ENCODE measurements at regions not wholly inside any gene's neighbourhood (a gene's known extent, or its start where the extent isn't known, plus 50 kb on each side); places are given as distances from the start of the nearest gene placed in this dataset.
A peak's percentile ranks its signal among the peaks of the same experiment; 100 is the strongest.

DNA sequence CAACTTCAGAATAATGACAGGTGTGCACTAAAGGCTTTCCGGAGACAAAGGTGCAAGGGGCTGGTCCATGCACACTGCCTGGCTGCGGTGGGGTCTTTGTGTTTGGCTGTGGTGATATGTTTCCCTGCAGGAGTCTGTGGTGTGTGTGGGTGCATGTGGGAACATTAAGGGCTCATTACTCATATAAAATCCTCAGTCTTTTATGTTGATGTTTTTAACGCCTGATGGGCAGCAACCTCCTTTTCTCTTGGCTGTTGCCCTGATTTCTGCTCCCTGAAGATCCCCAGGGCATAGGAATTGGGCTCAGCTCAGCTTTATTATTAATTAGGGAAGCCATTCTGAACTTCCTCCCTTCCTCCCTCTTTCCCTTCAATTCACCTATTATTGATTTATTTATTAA lies 67.6 kb upstream of the SPAG17 start:
- DNase-seq (ENCODE audit: low spot score) (no peak), ATAC-seq (no peak)
- TF ChIP-seq CREB1 (CRISPR knock-in tag; IDR thresholded peaks at IDR 0.05; ENCODE audit: low read depth) (no peak), ZNF331 (CRISPR knock-in tag; IDR thresholded peaks at IDR 0.05; ENCODE audit: low read depth) (no peak), STAT1 (IDR thresholded peaks at IDR 0.05; ENCODE audit: unreplicated experiment) (no peak), NANOG (IDR thresholded peaks at IDR 0.05; ENCODE audit: borderline replicate concordance) (no peak), ZNF114 (CRISPR knock-in tag; IDR thresholded peaks at IDR 0.05) (no peak), POLR2AphosphoS5 (IDR thresholded peaks at IDR 0.05; ENCODE audit: low read depth) (no peak), EZH2 (IDR thresholded peaks at IDR 0.05; ENCODE audit: low read depth, unreplicated experiment) (no peak), EZH2phosphoT487 (IDR thresholded peaks at IDR 0.05; ENCODE audit: unreplicated experiment) (no peak), JUNB (IDR thresholded peaks at IDR 0.05; ENCODE audit: unreplicated experiment) (no peak), REST (IDR thresholded peaks at IDR 0.05; ENCODE audit: unreplicated experiment) (no peak)
- TF ChIP-seq, protein P1, sequence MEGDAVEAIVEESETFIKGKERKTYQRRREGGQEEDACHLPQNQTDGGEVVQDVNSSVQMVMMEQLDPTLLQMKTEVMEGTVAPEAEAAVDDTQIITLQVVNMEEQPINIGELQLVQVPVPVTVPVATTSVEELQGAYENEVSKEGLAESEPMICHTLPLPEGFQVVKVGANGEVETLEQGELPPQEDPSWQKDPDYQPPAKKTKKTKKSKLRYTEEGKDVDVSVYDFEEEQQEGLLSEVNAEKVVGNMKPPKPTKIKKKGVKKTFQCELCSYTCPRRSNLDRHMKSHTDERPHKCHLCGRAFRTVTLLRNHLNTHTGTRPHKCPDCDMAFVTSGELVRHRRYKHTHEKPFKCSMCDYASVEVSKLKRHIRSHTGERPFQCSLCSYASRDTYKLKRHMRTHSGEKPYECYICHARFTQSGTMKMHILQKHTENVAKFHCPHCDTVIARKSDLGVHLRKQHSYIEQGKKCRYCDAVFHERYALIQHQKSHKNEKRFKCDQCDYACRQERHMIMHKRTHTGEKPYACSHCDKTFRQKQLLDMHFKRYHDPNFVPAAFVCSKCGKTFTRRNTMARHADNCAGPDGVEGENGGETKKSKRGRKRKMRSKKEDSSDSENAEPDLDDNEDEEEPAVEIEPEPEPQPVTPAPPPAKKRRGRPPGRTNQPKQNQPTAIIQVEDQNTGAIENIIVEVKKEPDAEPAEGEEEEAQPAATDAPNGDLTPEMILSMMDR (conservative IDR thresholded peaks at IDR 0.05; ENCODE audit: low read depth in 2 of 2): no peak
- TF ChIP-seq, protein P2, sequence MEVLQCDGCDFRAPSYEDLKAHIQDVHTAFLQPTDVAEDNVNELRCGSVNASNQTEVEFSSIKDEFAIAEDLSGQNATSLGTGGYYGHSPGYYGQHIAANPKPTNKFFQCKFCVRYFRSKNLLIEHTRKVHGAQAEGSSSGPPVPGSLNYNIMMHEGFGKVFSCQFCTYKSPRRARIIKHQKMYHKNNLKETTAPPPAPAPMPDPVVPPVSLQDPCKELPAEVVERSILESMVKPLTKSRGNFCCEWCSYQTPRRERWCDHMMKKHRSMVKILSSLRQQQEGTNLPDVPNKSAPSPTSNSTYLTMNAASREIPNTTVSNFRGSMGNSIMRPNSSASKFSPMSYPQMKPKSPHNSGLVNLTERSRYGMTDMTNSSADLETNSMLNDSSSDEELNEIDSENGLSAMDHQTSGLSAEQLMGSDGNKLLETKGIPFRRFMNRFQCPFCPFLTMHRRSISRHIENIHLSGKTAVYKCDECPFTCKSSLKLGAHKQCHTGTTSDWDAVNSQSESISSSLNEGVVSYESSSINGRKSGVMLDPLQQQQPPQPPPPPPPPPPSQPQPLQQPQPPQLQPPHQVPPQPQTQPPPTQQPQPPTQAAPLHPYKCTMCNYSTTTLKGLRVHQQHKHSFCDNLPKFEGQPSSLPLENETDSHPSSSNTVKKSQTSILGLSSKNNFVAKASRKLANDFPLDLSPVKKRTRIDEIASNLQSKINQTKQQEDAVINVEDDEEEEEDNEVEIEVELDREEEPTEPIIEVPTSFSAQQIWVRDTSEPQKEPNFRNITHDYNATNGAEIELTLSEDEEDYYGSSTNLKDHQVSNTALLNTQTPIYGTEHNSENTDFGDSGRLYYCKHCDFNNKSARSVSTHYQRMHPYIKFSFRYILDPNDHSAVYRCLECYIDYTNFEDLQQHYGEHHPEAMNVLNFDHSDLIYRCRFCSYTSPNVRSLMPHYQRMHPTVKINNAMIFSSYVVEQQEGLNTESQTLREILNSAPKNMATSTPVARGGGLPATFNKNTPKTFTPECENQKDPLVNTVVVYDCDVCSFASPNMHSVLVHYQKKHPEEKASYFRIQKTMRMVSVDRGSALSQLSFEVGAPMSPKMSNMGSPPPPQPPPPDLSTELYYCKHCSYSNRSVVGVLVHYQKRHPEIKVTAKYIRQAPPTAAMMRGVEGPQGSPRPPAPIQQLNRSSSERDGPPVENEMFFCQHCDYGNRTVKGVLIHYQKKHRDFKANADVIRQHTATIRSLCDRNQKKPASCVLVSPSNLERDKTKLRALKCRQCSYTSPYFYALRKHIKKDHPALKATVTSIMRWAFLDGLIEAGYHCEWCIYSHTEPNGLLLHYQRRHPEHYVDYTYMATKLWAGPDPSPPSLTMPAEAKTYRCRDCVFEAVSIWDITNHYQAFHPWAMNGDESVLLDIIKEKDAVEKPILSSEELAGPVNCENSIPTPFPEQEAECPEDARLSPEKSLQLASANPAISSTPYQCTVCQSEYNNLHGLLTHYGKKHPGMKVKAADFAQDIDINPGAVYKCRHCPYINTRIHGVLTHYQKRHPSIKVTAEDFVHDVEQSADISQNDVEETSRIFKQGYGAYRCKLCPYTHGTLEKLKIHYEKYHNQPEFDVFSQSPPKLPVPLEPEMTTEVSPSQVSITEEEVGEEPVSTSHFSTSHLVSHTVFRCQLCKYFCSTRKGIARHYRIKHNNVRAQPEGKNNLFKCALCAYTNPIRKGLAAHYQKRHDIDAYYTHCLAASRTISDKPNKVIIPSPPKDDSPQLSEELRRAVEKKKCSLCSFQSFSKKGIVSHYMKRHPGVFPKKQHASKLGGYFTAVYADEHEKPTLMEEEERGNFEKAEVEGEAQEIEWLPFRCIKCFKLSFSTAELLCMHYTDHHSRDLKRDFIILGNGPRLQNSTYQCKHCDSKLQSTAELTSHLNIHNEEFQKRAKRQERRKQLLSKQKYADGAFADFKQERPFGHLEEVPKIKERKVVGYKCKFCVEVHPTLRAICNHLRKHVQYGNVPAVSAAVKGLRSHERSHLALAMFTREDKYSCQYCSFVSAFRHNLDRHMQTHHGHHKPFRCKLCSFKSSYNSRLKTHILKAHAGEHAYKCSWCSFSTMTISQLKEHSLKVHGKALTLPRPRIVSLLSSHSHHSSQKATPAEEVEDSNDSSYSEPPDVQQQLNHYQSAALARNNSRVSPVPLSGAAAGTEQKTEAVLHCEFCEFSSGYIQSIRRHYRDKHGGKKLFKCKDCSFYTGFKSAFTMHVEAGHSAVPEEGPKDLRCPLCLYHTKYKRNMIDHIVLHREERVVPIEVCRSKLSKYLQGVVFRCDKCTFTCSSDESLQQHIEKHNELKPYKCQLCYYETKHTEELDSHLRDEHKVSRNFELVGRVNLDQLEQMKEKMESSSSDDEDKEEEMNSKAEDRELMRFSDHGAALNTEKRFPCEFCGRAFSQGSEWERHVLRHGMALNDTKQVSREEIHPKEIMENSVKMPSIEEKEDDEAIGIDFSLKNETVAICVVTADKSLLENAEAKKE (CRISPR knock-in tag; IDR thresholded peaks at IDR 0.05): no peak
- TF ChIP-seq, protein P3, sequence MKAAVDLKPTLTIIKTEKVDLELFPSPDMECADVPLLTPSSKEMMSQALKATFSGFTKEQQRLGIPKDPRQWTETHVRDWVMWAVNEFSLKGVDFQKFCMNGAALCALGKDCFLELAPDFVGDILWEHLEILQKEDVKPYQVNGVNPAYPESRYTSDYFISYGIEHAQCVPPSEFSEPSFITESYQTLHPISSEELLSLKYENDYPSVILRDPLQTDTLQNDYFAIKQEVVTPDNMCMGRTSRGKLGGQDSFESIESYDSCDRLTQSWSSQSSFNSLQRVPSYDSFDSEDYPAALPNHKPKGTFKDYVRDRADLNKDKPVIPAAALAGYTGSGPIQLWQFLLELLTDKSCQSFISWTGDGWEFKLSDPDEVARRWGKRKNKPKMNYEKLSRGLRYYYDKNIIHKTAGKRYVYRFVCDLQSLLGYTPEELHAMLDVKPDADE (IDR thresholded peaks at IDR 0.05): no peak
- Histone ChIP-seq H3K79me2 (replicated peaks; ENCODE audit: insufficient read depth) (no peaks in the 10 kb centered on the region), H3K4me3 (no peak overlapping the region), H3K27ac (ENCODE audit: low read depth) (no peak overlapping the region), H2AFZ (peak overlapping the region; percentile 68; the same call in 1 of the 2 replicates), H3K4me2 (no peak overlapping the region), H3K36me3 (ENCODE audit: insufficient read depth) (no peaks in the 10 kb centered on the region), H3F3A (replicated peaks; ENCODE audit: low read depth) (no peaks in the 10 kb centered on the region), H3K9me2 (ENCODE audit: insufficient read depth) (0 out of 2 replicates have a peak, but pooled peaks cover 3% of the 10 kb centered on the region), H3K27me3 (ENCODE audit: insufficient read depth) (no peaks in the 10 kb centered on the region), H4K20me1 (replicated peaks; ENCODE audit: insufficient read depth) (no peaks in the 10 kb centered on the region), H3K4me1 (ENCODE audit: insufficient read depth) (peaks cover 27% of the 10 kb centered on the region)
- Mint-ChIP-seq H3K36me3 (ENCODE audit: low read depth) (no peaks in the 10 kb centered on the region), H3K27ac (no peak overlapping the region), H3K9me3 (no peaks in the 10 kb centered on the region), H3K4me3 (no peak overlapping the region), H3K27me3 (ENCODE audit: insufficient read depth, low read depth, poor library complexity) (peaks cover 6% of the 10 kb centered on the region), H3K4me1 (peaks cover 40% of the 10 kb centered on the region)
